BE2C (cell line): ENCODE measurements at regions not wholly inside any gene's neighbourhood (a gene's known extent, or its start where the extent isn't known, plus 50 kb on each side); places are given as distances from the start of the nearest gene placed in this dataset.
A peak's percentile ranks its signal among the peaks of the same experiment; 100 is the strongest.

Source experiments
- DNase-seq: peaks from one replicate; pipeline ENCODE4 v3.0.0-alpha.2; 2020
- H3K27me3 ChIP-seq: fragments of 250-450 bp; sonication (Bioruptor Pico); 2 replicates; pipeline ENCODE4 v1.5.1; 2020; ENCODE audit warnings: mild to moderate bottlenecking
- H3K36me3 ChIP-seq: fragments of 250-450 bp; sonication (Bioruptor Pico); 2 replicates; pipeline ENCODE4 v1.5.1; 2020; ENCODE audit warnings: mild to moderate bottlenecking
- H3K4me1 ChIP-seq: fragments of 250-450 bp; sonication (Bioruptor Pico); 2 replicates; pipeline ENCODE4 v1.5.1; 2020
- H3K4me3 ChIP-seq: 2 replicates; pipeline ENCODE4 v1.5.1; 2011; ENCODE audit warnings: low read depth, low read length
- H3K9me3 ChIP-seq: fragments of 250-450 bp; sonication (Bioruptor Pico); 2 replicates; pipeline ENCODE4 v1.5.1; 2020
- TF ChIP-seq, protein P1 (sequence below): IDR thresholded peaks from 2 replicates; pipeline ENCODE4 v1.5.1; 2012; ENCODE audit warnings: mild to moderate bottlenecking, low read depth, low read length

DNA sequence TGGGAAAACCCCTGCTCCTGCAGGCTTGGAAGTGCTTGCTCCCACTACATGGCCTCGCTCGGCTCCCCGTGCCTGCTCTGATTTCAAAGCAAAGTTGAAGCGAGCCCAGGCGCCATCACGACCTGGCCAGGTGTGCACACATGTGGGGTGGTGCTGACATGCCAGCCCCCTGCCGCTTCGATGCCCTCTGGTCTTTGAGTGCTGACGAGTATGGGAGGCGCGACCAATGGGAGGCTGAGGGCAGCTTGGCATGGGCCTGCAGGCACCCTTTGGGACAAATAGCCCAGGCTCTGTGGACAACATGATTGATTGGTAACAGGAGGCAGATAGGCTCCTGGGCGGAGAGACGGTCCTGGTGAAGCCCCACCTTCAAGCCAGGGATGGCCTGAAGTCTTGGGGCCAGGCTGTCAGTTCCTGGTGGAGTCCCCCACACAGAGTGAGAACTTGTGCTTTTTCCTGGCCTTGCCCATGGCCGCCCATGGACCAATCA, 252.4 kb upstream of the SEMA3A start:
- Histone ChIP-seq H3K9me3 (no peaks in the 10 kb centered on the region), H3K4me1 (no peaks in the 10 kb centered on the region), H3K4me3 (no peak overlapping the region), H3K36me3 (no peaks in the 10 kb centered on the region), H3K27me3 (no peaks in the 10 kb centered on the region)
- TF ChIP-seq, protein P1, sequence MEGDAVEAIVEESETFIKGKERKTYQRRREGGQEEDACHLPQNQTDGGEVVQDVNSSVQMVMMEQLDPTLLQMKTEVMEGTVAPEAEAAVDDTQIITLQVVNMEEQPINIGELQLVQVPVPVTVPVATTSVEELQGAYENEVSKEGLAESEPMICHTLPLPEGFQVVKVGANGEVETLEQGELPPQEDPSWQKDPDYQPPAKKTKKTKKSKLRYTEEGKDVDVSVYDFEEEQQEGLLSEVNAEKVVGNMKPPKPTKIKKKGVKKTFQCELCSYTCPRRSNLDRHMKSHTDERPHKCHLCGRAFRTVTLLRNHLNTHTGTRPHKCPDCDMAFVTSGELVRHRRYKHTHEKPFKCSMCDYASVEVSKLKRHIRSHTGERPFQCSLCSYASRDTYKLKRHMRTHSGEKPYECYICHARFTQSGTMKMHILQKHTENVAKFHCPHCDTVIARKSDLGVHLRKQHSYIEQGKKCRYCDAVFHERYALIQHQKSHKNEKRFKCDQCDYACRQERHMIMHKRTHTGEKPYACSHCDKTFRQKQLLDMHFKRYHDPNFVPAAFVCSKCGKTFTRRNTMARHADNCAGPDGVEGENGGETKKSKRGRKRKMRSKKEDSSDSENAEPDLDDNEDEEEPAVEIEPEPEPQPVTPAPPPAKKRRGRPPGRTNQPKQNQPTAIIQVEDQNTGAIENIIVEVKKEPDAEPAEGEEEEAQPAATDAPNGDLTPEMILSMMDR = no peak
- no peak for DNase-seq

DNA sequence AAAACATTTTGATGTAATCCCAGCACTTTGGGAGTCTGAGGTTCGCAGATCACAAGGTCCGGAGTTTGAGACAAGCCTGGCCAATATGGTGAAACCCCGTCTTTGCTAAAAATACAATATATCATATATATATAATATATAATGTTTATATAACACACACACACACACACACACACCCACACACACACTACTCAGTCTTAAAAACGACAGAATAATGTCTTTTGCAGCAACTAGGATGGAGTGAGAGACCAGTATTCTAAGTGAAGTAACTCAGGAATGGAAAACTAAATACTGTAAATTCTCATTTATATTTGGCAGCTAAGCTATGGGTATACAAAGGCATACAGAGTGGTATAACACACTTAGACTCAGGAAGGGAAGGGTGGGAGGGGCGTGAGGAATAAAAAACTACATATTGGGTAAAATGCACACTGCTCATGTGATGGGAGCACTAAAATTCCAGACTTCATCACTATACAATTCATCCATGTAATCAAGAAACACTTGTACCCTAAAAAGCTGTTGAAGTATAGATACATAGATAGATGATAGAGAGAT, 231.2 kb upstream of the SEMA3A start:
- Histone ChIP-seq H3K36me3 (no peaks in the 10 kb centered on the region), H3K4me1 (no peaks in the 10 kb centered on the region), H3K27me3 (no peaks in the 10 kb centered on the region), H3K9me3 (no peaks in the 10 kb centered on the region; the same call in 1 of the 2 replicates), H3K4me3 (no peak overlapping the region)
- TF ChIP-seq, protein P1 = no peak
- DNase-seq = no peak

DNA sequence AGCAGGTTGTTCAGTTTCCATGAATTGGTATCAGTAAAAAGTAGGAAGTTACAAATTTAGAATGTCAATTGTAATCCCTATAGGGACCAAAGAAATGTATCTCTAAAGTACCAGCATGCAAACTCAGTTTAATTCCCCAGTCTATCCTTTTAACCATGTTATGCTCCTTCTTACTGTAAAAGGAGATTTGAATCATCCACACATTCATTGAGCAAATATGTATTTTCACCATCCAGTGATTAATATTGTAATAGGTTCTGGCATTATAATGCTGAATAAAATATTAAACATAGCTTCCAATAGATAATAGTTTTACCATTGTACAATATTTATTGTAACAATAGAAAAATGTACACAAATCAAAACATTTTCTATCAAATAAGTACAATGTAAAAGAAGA, 228.2 kb upstream of the SEMA3A start:
- TF ChIP-seq, protein P1 = no peak
- no peaks in the 10 kb centered on the region; the same call in 1 of the 2 replicates for H3K9me3 ChIP-seq

DNA sequence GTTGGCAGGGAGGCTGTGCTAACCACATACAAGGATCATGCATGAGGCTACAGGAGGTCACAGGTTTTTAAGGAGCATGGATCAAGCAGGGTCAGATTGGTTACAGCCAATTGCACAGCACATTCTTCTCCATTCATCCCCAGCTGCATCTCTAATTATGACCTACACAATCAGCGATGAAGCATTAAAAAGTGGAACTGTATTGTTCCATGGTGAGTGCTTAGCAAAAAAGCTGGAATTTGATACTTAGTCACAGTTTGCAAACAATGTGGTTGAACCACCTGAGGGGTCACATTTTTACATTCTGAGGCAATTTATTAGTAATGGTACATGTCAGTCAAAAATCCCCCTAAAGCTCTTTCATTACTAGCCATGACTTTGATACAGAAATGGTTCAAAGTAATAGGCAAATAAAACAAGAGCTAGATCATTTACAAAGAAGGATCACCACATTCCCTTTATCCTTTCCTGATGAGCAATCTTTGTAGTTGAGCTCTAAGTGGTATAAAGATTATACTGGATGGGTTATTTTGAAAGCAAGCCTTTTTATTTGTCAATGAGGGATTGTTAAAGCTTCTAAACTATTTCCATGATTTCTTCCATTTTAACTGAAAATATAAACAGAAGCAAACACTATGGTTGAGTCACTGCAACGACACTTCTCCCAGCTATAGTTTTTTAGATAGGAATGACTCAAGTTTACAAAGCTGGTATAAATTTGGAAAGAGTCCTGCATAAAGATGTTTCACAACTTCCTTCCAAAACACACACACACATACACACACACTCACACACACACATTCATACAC, 217.8 kb upstream of the SEMA3A start:
- Histone ChIP-seq H3K36me3 (no peaks in the 10 kb centered on the region), H3K9me3 (no peaks in the 10 kb centered on the region), H3K4me1 (no peaks in the 10 kb centered on the region), H3K27me3 (no peaks in the 10 kb centered on the region), H3K4me3 (no peak overlapping the region)
- no peak for DNase-seq
- TF ChIP-seq, protein P1 = no peak

More for the DNA sequence above, 228.2 kb upstream of the SEMA3A start:
- H3K4me3 ChIP-seq = no peak overlapping the region
- no peaks in the 10 kb centered on the region for H3K36me3 ChIP-seq
- no peaks in the 10 kb centered on the region for H3K27me3 ChIP-seq
- DNase-seq = no peak
- H3K4me1 ChIP-seq = no peaks in the 10 kb centered on the region

DNA sequence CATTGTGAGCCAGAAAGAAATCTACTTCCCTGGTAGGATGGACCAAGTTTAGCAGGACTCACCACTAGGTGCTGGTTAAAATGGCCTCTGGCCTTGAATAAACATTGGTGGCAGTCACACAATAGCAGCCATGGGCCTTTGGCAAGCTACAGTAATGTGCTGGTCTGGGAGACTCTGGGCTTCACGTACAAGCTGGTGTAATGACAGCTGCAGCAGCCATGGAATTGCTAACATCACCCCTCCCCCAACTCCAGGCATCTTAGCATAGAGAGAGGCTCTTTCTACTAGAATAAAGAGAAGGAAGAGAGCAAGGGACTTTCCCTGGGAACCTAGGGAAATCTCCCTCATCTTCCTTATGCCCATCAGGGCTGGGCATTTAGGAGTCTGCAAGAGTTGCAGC, 205.1 kb upstream of the SEMA3A start:
- TF ChIP-seq, protein P1 = peak; percentile 4; the same call in 1 of the 2 replicates
- Histone ChIP-seq H3K4me1 (no peaks in the 10 kb centered on the region), H3K4me3 (no peak overlapping the region), H3K36me3 (no peaks in the 10 kb centered on the region), H3K9me3 (no peaks in the 10 kb centered on the region), H3K27me3 (no peaks in the 10 kb centered on the region)
- DNase-seq = peak; percentile 14

DNA sequence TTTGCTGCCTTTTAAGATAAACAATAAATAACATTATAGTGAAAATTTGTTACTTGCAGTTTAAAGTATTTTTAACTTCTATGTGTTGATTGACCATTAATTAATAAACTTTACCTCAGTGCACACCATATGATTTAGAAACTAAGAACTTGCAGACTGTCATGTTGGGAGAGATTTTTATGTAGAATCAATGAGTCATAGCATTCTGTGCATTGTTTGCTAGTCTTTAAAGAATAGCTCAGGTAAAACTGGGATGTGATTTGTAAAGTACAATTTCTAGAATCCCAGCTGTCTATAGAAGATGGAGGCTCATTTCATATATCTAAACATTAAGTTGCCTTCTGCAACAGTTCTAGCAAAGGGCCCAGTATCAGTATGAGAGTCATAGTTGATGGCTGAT, 199.6 kb upstream of the SEMA3A start:
- Histone ChIP-seq H3K4me3 (no peak overlapping the region), H3K9me3 (no peaks in the 10 kb centered on the region), H3K36me3 (no peaks in the 10 kb centered on the region), H3K27me3 (no peaks in the 10 kb centered on the region), H3K4me1 (no peaks in the 10 kb centered on the region)
- DNase-seq = no peak
- TF ChIP-seq, protein P1 = no peak
